Fibroblast of skin of right quadriceps (primary cell): ENCODE measurements at regions not wholly inside any gene's neighbourhood (a gene's known extent, or its start where the extent isn't known, plus 50 kb on each side); places are given as distances from the start of the nearest gene placed in this dataset.
"Not testable (repeated sequence)": the region's sequence is repeated elsewhere in the genome, so short reads cannot be mapped to it uniquely, and the experiment has no call there.

ENCODE experiments used
- DNase-seq: peaks from one replicate; pipeline ENCODE4 v3.0.0-alpha.2; 2013

- DNase-seq = peak; percentile 4
Observed at GRCh38 chr5:126234563-126235195, 188.5 kb upstream of the GRAMD2B start.

- no peak for DNase-seq
Observed at GRCh38 chr5:126235628-126236027, 187.6 kb upstream of the GRAMD2B start.

- no peak for DNase-seq
Observed at GRCh38 chr5:126236994-126237393, 186.2 kb upstream of the GRAMD2B start.

- no peak for DNase-seq
Observed at GRCh38 chr5:126248611-126249010, 174.6 kb upstream of the GRAMD2B start.

- no peak for DNase-seq
Observed at GRCh38 chr5:126251024-126251423, 172.2 kb upstream of the GRAMD2B start.

GRCh38 chr5:126253406-126253805 lies 169.8 kb upstream of the GRAMD2B start:
- no peak for DNase-seq

- no peak for DNase-seq
Observed at GRCh38 chr5:126263591-126264184, 159.5 kb upstream of the GRAMD2B start.

GRCh38 chr5:126265917-126266316 lies 157.3 kb upstream of the GRAMD2B start:
- no peak for DNase-seq

GRCh38 chr5:126267438-126267837 lies 155.8 kb upstream of the GRAMD2B start:
- DNase-seq = no peak

GRCh38 chr5:126268697-126269315 lies 154.4 kb upstream of the GRAMD2B start:
- DNase-seq = no peak

GRCh38 chr5:126269511-126269910 lies 153.7 kb upstream of the GRAMD2B start:
- DNase-seq = no peak

GRCh38 chr5:126271141-126271540 lies 152.1 kb upstream of the GRAMD2B start:
- no peak for DNase-seq

GRCh38 chr5:126274076-126274762 lies 149.0 kb upstream of the GRAMD2B start:
- peak; percentile 26 for DNase-seq

- no peak for DNase-seq
Observed at GRCh38 chr5:126274763-126275125, 148.5 kb upstream of the GRAMD2B start.

- DNase-seq = no peak
Observed at GRCh38 chr5:126277762-126278161, 145.4 kb upstream of the GRAMD2B start.

- no peak for DNase-seq
Observed at GRCh38 chr5:126280343-126280742, 142.9 kb upstream of the GRAMD2B start.

GRCh38 chr5:126280846-126281245 lies 142.4 kb upstream of the GRAMD2B start:
- no peak for DNase-seq

GRCh38 chr5:126284977-126285696 lies 138.1 kb upstream of the GRAMD2B start:
- DNase-seq = no peak

- not testable (repeated sequence) for DNase-seq
Observed at GRCh38 chr5:126296121-126296520, 127.1 kb upstream of the GRAMD2B start.

- no peak for DNase-seq
Observed at GRCh38 chr5:126300293-126300692, 122.9 kb upstream of the GRAMD2B start.

- DNase-seq = no peak
Observed at GRCh38 chr5:126301056-126301455, 122.2 kb upstream of the GRAMD2B start.

- no peak for DNase-seq
Observed at GRCh38 chr5:126309860-126310259, 113.3 kb upstream of the GRAMD2B start.

- no peak for DNase-seq
Observed at GRCh38 chr5:126311766-126312165, 111.4 kb upstream of the GRAMD2B start.
